Tibial nerve (tissue), 4 donors: ENCODE measurements at regions not wholly inside any gene's neighbourhood (a gene's known extent, or its start where the extent isn't known, plus 50 kb on each side); places are given as distances from the start of the nearest gene placed in this dataset.

Experiments
- CTCF ChIP-seq, 5 experiments: fragments of 200-600 bp in 3 of 5; fragments of 450-650 bp in 2 of 5; sonication (generic) in 3 of 5; IDR thresholded peaks; one replicate each; pipeline ENCODE4 v1.5.1; 2016 to 2019; ENCODE audit warnings: antibody characterized with exemption in 5 of 5, mild to moderate bottlenecking in 3 of 5, moderate library complexity in 2 of 5
- EP300 ChIP-seq, 2 donors: sonication (generic); formaldehyde crosslinking; IDR thresholded peaks; one replicate each; pipeline ENCODE4 v1.6.1; 2017; ENCODE audit warnings: antibody characterized with exemption in 2 of 2, mild to moderate bottlenecking in 1 of 2
- POLR2A ChIP-seq, 2 donors: fragments of 450-650 bp; IDR thresholded peaks; one replicate each; pipeline ENCODE4 v1.6.1; 2017; ENCODE audit warnings: antibody characterized with exemption in 2 of 2, mild to moderate bottlenecking in 2 of 2, moderate library complexity in 2 of 2

- TF ChIP-seq CTCF (IDR thresholded peaks at IDR 0.05) (no peak), POLR2A (IDR thresholded peaks at IDR 0.05) (no peak), EP300 (IDR thresholded peaks at IDR 0.05) (no peak)
Observed at GRCh38 chr15:62903437-62903836, 139.1 kb upstream of the TPM1 start.
